Activated T-cell treated with anti-CD3 and anti-CD28 coated beads for 4 hours (primary cell): ENCODE measurements at regions not wholly inside any gene's neighbourhood (a gene's known extent, or its start where the extent isn't known, plus 50 kb on each side); places are given as distances from the start of the nearest gene placed in this dataset.

ENCODE experiments used
- DNase-seq: peaks from one replicate; pipeline ENCODE4 v3.0.0-alpha.2; 2020

DNA sequence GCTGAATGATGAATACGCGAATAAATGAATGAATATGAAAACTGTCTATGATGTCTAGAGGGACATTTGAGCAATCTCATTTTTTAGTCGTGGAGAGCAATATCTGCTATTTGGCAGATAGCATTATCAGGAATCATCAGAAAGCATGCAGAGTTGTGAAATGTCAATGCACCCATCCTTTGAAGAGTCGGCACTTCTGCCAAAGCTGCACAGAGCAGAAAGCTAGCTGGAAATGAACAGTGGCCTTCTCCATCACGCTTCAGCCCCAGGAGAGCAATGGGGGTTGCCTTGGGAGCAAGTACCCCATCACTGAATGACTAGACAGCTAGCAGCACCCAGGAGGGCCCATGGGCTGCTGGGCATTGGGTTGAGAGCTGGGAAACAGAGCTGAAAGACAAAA, 69.1 kb upstream of the PROK2 start:
- no peak for DNase-seq

DNA sequence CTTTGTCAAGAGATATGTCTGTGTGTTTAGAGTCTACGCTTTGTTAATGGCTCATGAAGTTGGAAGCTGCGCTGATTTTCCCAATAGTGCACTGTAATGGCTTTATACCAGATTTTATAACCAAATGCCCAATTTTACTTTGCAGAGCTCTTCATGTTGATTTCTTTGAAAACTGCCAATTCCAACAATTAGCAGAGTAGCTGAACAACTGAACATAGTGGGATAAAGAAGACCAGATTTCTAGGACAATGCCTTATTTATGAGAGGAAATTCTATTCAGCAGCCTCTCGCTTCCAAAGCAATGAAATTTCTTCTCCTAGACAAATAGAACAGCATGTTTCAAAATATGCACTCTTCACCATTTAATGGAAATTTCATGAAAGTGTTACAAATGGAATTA, 66.9 kb upstream of the PROK2 start:
- no peak for DNase-seq

DNA sequence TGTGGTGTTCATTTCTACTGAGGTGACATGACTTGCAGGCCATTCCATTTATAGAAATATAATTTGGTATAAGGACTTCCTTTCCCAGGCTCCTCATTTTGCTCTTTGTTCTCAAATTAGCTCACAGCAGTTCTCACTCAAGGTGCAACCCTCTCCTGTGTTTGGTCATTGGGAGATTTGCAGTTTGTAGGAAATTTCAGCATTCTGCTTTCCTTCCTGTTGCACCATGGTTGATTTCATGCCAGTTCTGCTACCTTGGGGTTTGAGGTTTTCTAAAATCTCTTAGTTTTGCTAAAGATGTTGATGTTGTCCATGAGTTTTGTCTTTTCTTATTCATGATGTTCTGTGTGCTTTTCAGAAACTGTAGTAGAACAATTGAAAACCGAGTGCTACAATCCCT, 65.7 kb upstream of the PROK2 start:
- DNase-seq: no peak

DNA sequence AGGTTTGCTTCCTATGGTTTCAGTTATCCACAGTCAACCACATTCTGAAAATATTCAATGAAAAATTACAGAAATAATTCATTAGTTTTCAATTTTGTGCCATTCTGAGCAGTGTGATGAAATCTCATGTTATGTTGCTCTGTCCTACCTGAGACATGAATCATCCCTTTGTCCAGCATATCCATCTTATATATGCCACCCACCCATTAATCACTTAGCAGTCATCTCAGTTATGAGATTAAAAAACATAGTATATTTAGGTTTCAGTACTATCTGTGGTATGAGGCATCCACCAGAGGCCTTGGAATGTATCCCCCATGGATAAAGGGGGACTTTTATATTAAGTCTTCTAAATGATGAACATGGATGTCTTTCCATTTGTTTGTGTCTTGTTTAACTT, 64.7 kb upstream of the PROK2 start:
- DNase-seq: no peak

DNA sequence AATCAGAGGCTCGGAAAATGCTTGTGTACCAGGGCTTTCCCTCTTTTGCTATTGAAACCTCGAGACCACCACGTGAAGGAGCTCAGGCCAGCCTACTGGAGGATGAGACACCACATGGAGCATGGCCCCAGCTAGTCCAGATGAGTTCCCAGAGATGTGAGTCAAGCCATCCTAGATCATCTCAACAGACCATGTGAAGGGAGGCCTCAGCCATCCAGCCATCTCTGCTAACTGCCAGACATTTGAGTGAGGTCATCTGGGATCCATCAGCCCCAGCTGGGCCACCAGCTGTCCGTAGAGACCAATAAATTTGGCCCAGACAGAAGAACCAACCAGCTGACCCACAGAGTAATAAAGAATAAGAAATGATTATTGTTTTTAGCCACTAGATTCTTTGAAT, 62.8 kb upstream of the PROK2 start:
- no peak for DNase-seq

DNA sequence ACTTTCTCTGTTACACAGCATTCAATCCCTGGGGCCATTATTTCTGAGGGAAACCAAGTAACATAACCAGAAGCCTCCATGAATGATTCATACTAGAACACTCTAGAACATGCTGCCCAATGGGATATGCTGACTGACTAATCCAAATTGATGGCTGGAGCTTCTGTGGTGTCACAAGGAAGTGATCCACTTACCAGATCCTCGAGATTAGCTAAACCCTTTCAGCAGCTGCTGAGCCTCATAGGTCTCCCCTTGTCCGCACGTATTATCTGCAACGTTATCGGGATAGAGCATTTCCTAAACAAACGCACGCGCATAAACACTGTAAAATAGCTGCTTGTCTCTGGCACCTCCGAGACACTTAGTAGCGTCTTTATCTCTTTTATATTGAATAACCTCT, 61.2 kb upstream of the PROK2 start:
- DNase-seq: no peak

DNA sequence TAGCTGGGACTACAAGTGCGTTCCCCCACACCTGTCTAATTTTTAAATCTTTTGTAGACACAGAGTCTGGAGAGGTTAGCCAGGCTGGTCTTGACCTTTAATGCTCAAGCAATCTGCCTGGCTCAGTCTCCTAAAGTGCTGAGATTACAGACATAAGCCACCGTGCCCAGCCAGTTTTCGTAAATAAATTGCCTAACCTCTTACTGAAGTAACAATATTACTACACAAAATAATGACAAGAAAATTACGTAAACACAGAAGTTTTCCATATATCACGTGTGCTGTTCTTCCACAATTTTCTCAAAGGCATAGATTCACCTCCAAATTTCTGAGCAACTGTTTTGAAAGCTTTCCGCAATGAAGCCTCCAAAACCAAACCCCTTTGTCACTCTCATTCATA, 58.1 kb upstream of the PROK2 start:
- DNase-seq: no peak

DNA sequence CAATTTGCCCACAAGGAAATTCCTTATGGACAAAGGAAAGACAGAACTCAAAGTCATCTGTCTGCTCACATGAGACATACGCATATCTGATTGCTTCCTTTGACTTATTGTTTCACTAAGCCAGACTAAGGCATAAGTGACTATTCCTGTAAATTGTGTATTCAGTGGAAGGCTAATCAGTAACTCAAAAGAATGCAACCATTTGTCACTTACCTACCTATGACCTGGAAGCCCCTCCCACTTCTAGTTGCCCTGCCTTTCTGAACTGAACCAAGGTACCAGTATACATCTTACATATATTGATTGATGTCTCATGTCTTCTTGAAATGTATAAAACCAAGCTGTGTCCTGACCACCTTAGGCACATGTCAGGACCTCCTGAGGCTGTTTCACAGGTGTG, 53.5 kb upstream of the PROK2 start:
- no peak for DNase-seq
